ENCODE measurements at regions not wholly inside any gene's neighbourhood (a gene's known extent, or its start where the extent isn't known, plus 50 kb on each side); places are given as distances from the start of the nearest gene placed in this dataset.
A peak's percentile ranks its signal among the peaks of the same experiment; 100 is the strongest.
"Not testable (repeated sequence)": the region's sequence is repeated elsewhere in the genome, so short reads cannot be mapped to it uniquely, and the experiment has no call there.

DNA sequence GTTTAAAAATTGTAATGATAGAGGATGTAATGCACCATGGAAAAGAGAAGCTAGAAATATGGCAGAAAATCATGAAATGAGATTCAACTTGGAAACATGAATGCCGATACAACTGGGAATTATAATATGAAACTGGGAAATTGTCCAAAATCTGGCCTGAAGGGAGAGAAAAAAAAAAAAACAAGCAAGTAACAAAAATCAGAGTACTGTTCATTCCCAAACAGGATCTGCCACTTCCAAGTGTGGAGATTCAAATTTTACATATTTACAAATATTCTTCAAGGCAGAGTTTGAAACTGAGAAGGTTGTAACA is 56.6 kb upstream of the MOCS2 start:
- no peaks in the 10 kb centered on the region for H3K36me3 ChIP-seq
- peaks cover 4 to 42% (median 17%) of the 10 kb centered on the region in 9 donors for H3K4me1 ChIP-seq
- H3K27ac ChIP-seq = peak overlapping the region in 2 of 10 donors; percentile 16 to 27
- intact Hi-C loops (cut with DNase I) = loop anchor here in 4 of 10 donors (5.0 to 10.0 kb wide), 4 partner anchors 266 to 1059 kb away; no protein-coding TSS in a partner anchor
- DNase-seq (no peak), ATAC-seq (peak in 1 of 8 donors; percentile 7)
- H3K27me3 ChIP-seq = no peaks in the 10 kb centered on the region
- H3K9me3 ChIP-seq = no peaks in the 10 kb centered on the region
- TF ChIP-seq CTCF (IDR thresholded peaks at IDR 0.05) = no peak
- WGBS, 2 donors = 35 to 76% methylated on average over 1 of the region's 1 CpG
- H3K4me3 ChIP-seq = no peak overlapping the region

- Histone ChIP-seq H3K4me1 (peaks cover 4 to 42% (median 17%) of the 10 kb centered on the region in 9 donors), H3K4me3 (no peak overlapping the region), H3K36me3 (no peaks in the 10 kb centered on the region), H3K27ac (peak overlapping the region in 7 of 10 donors; percentile 16 to 62 (median 39)), H3K27me3 (no peaks in the 10 kb centered on the region), H3K9me3 (no peaks in the 10 kb centered on the region)
- DNase-seq (peak; percentile 15 to 47), ATAC-seq (peak; percentile 81 to 95 (median 90))
- no peak for TF ChIP-seq CTCF (IDR thresholded peaks at IDR 0.05)
- intact Hi-C loops (cut with DNase I) = loop anchor here in 4 of 10 donors (5.0 to 10.0 kb wide), 4 partner anchors 264 to 1057 kb away; no protein-coding TSS in a partner anchor
- WGBS, 2 donors = 35 to 40% methylated on average over 1 of the region's 1 CpG
Observed at GRCh38 chr5:53167836-53168235, 58.3 kb upstream of the MOCS2 start.

DNA sequence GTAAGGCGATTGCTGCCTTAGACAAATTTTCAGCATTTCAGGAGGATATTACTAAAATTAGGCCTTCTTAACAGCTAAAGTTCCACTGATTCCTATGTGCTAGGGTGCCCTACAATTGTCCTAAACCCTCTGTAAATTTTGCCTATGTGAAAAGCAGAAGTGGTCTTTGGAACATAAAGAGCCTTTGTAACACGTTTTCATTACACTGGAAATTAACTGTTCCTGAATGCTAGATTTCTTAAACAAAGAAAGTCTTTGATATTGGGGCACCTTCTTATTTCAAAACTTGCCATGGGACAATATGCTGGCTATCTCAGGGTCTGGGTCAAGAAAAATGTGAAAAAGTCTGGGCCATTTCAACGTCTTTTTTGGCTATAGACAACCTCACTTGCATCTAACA is 60.4 kb upstream of the MOCS2 start:
- no peaks in the 10 kb centered on the region for H3K36me3 ChIP-seq
- intact Hi-C loops (cut with DNase I) = loop anchor here in 9 of 10 donors (5.0 to 10.0 kb wide), 7 partner anchors 262 to 1057 kb away; no protein-coding TSS in a partner anchor
- peaks cover 4 to 35% (median 17%) of the 10 kb centered on the region in 9 donors for H3K4me1 ChIP-seq
- H3K27ac ChIP-seq = no peak overlapping the region
- H3K4me3 ChIP-seq = no peak overlapping the region
- WGBS, 2 donors = 66 to 74% methylated on average over 3 of the region's 3 CpGs
- no peak for ATAC-seq
- no peaks in the 10 kb centered on the region for H3K27me3 ChIP-seq
- no peaks in the 10 kb centered on the region for H3K9me3 ChIP-seq
- no peak for TF ChIP-seq CTCF (IDR thresholded peaks at IDR 0.05)
- DNase-seq = no peak

DNA sequence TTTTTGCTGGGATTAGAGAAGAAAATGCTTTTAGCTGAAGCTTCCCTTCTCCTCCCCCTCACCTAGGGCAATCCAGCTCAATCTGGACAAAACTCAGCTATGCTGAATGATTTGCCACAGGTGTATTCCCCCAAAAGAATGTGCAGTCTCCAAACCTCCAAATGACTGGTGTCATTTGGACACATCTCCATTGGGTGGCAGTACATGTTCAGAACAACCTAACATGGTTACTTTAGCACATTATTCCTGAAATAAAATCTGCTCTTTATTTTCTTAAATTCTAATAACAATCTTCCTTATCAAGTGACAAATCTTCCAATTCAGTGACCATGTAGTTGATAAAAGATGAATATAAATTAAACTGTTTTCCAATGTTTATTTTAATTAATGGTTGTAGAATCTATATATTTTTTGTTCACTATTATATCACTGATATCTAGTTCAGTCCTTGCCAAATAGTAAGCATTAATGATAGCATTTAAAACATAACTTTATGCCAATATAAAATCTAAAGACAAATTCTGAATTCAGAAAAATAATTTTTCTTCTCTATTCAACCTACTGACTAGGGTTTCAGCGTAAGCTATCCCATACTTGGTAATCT is 61.3 kb upstream of the MOCS2 start:
- no peaks in the 10 kb centered on the region for H3K36me3 ChIP-seq
- H3K9me3 ChIP-seq = no peaks in the 10 kb centered on the region
- H3K27me3 ChIP-seq = no peaks in the 10 kb centered on the region
- peak in 7 of 9 donors; percentile 46 to 70 (median 61) for TF ChIP-seq CTCF (IDR thresholded peaks at IDR 0.05)
- no peak overlapping the region for H3K27ac ChIP-seq
- no peak overlapping the region for H3K4me3 ChIP-seq
- intact Hi-C loops (cut with DNase I) = loop anchor here in 8 of 10 donors (5.0 to 10.0 kb wide), 6 partner anchors 261 to 1056 kb away; no protein-coding TSS in a partner anchor
- DNase-seq = no peak
- 97 to 98% methylated on average over 1 of the region's 1 CpG for WGBS, 2 donors
- peak in 1 of 8 donors; percentile 57 for ATAC-seq
- peaks cover 4 to 29% (median 17%) of the 10 kb centered on the region in 9 donors for H3K4me1 ChIP-seq

GRCh38 chr5:53172073-53172472 is 62.5 kb upstream of the MOCS2 start:
- DNase-seq, ATAC-seq, H3K27me3 ChIP-seq, H3K9me3 ChIP-seq, H3K4me3 ChIP-seq, H3K36me3 ChIP-seq, H3K27ac ChIP-seq: not testable (repeated sequence)
- intact Hi-C loops (cut with DNase I) = loop anchor here in 8 of 10 donors (5.0 to 10.0 kb wide), 6 partner anchors 260 to 1055 kb away; no protein-coding TSS in a partner anchor
- H3K4me1 ChIP-seq = peaks cover 0 to 20% (median 17%) of the 10 kb centered on the region in 9 donors
